Upper lobe of left lung (tissue), 4 donors: ENCODE measurements at regions not wholly inside any gene's neighbourhood (a gene's known extent, or its start where the extent isn't known, plus 50 kb on each side); places are given as distances from the start of the nearest gene placed in this dataset.

Source experiments
- CTCF ChIP-seq, 6 experiments: fragments of 450-650 bp in 4 of 6; fragments of 200-600 bp in 2 of 6; sonication (generic) in 2 of 6; IDR thresholded peaks; one replicate each; pipeline ENCODE4 v1.5.1; 2016 to 2019; ENCODE audit warnings: antibody characterized with exemption in 6 of 6
- EP300 ChIP-seq, 4 donors: sonication (generic); formaldehyde crosslinking; IDR thresholded peaks; one replicate each; pipeline ENCODE4 v1.5.1; 2017; ENCODE audit warnings: antibody characterized with exemption in 4 of 4, control low read depth in 2 of 4
- POLR2A ChIP-seq, 4 donors: fragments of 450-650 bp; IDR thresholded peaks; one replicate each; pipeline ENCODE4 v1.5.1; 2016 to 2017; ENCODE audit warnings: antibody characterized with exemption in 4 of 4, mild to moderate bottlenecking in 2 of 4
- POLR2AphosphoS5 ChIP-seq, 2 donors: sonication (generic); formaldehyde crosslinking; IDR thresholded peaks; one replicate each; pipeline ENCODE4 v1.5.1; 2017; ENCODE audit warnings: antibody characterized with exemption in 2 of 2

- TF ChIP-seq POLR2A (IDR thresholded peaks at IDR 0.05) (no peak), CTCF (IDR thresholded peaks at IDR 0.05) (no peak), POLR2AphosphoS5 (IDR thresholded peaks at IDR 0.05) (no peak), EP300 (IDR thresholded peaks at IDR 0.05) (no peak)
These were observed 455.7 kb downstream of the SUCLA2 start for GRCh38 chr13:47545201-47546024.
